ENCODE measurements at regions not wholly inside any gene's neighbourhood (a gene's known extent, or its start where the extent isn't known, plus 50 kb on each side); places are given as distances from the start of the nearest gene placed in this dataset.

- no peak overlapping the region for H3K4me2 ChIP-seq (ENCODE audit: low read depth, low read length, poor library complexity, severe bottlenecking)
- no peaks in the 10 kb centered on the region for H3K79me2 ChIP-seq (ENCODE audit: insufficient read depth, low read length)
- no peak overlapping the region for H2AFZ ChIP-seq (ENCODE audit: low read length)
- H3F3A ChIP-seq (ENCODE audit: low read depth) = no peaks in the 10 kb centered on the region
- no peak overlapping the region for H3K4me3 ChIP-seq (ENCODE audit: low read length, poor library complexity, severe bottlenecking)
- no peak overlapping the region for H3K9ac ChIP-seq (ENCODE audit: low read depth, low read length, poor library complexity, severe bottlenecking)
- no peaks in the 10 kb centered on the region for H3K36me3 ChIP-seq (ENCODE audit: insufficient read depth, low read length)
- H3K27me3 ChIP-seq (ENCODE audit: insufficient read depth, low read length, poor library complexity, severe bottlenecking) = no peaks in the 10 kb centered on the region
- no peak for TF ChIP-seq EZH2phosphoT487 (IDR thresholded peaks at IDR 0.05; ENCODE audit: borderline replicate concordance)
- TF ChIP-seq, protein P1, sequence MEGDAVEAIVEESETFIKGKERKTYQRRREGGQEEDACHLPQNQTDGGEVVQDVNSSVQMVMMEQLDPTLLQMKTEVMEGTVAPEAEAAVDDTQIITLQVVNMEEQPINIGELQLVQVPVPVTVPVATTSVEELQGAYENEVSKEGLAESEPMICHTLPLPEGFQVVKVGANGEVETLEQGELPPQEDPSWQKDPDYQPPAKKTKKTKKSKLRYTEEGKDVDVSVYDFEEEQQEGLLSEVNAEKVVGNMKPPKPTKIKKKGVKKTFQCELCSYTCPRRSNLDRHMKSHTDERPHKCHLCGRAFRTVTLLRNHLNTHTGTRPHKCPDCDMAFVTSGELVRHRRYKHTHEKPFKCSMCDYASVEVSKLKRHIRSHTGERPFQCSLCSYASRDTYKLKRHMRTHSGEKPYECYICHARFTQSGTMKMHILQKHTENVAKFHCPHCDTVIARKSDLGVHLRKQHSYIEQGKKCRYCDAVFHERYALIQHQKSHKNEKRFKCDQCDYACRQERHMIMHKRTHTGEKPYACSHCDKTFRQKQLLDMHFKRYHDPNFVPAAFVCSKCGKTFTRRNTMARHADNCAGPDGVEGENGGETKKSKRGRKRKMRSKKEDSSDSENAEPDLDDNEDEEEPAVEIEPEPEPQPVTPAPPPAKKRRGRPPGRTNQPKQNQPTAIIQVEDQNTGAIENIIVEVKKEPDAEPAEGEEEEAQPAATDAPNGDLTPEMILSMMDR (conservative IDR thresholded peaks at IDR 0.05; ENCODE audit: low read length) = no peak
- H3K9me2 ChIP-seq (replicated peaks; ENCODE audit: low read depth, low read length) = no peaks in the 10 kb centered on the region
- no peaks in the 10 kb centered on the region for H3K4me1 ChIP-seq (ENCODE audit: insufficient read depth, low read length, poor library complexity, severe bottlenecking)
- no peaks in the 10 kb centered on the region for H4K20me1 ChIP-seq (ENCODE audit: insufficient read depth, low read length, poor library complexity, severe bottlenecking)
- no peaks in the 10 kb centered on the region for H3K9me3 ChIP-seq (ENCODE audit: insufficient read depth, low read depth, low read length)
These were observed 182.2 kb downstream of the PPARGC1A start for GRCh38 chr4:23707652-23708026.

DNA sequence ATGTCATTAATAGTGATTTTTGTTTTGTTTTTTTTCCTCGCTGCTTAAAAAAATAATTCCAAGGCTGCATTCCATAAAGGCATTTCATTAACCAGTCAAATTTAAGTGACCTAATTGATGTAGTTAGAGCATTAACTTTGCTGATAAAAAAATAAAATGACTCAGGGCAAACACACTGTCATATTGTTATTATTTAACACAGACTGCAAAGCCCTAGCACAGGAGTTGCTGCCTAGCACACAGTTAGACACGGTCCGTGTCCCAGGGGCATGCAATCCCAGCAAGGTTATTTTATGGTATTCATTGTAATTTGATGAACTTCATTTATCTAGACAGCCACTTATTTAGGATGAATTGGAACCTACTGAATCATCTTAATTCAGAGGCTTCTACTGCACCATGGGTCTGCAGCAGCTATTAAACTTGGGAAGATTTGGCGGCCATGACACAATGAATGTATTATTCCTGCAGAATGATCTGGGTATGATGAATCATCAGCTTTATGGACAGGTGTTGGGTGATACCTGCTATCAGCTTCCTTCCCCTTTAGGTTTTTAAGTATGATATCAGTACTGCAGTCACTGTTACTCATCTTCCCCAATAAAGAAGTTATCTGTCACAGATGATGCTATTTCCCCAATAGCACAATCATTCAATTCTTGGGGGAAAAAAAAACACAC, 182.7 kb downstream of the PPARGC1A start:
- Histone ChIP-seq H2AFZ (ENCODE audit: low read length) (no peak overlapping the region), H3K36me3 (ENCODE audit: insufficient read depth, low read length) (no peaks in the 10 kb centered on the region), H3K27me3 (ENCODE audit: insufficient read depth, low read length, poor library complexity, severe bottlenecking) (no peaks in the 10 kb centered on the region), H4K20me1 (ENCODE audit: insufficient read depth, low read length, poor library complexity, severe bottlenecking) (no peaks in the 10 kb centered on the region), H3K4me1 (ENCODE audit: insufficient read depth, low read length, poor library complexity, severe bottlenecking) (no peaks in the 10 kb centered on the region), H3K9me2 (replicated peaks; ENCODE audit: low read depth, low read length) (no peaks in the 10 kb centered on the region), H3F3A (ENCODE audit: low read depth) (no peaks in the 10 kb centered on the region), H3K79me2 (ENCODE audit: insufficient read depth, low read length) (no peaks in the 10 kb centered on the region), H3K9ac (ENCODE audit: low read depth, low read length, poor library complexity, severe bottlenecking) (no peak overlapping the region), H3K4me2 (ENCODE audit: low read depth, low read length, poor library complexity, severe bottlenecking) (no peak overlapping the region), H3K9me3 (ENCODE audit: insufficient read depth, low read depth, low read length) (no peaks in the 10 kb centered on the region), H3K4me3 (ENCODE audit: low read length, poor library complexity, severe bottlenecking) (no peak overlapping the region)
- TF ChIP-seq, protein P1 (conservative IDR thresholded peaks at IDR 0.05; ENCODE audit: low read length) = no peak
- no peak for TF ChIP-seq EZH2phosphoT487 (IDR thresholded peaks at IDR 0.05; ENCODE audit: borderline replicate concordance)

DNA sequence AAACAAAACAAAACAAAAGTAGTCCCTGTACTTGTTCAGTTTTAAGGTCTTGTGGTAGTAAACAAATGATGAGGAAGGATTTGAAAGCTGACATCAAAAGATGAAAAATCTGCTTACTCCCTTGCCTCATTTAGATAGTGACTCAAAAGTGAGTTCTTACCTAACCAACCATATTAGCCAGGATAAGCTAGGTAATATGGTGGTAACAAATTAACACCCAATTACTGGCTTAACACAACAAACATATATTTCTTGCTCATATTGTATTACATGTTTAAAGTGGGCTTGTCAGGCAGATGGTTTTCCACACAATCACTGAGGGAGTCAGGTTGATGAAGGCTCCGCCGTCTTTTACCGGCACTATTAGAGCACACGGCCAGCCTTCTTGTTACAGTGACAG, 189.7 kb downstream of the PPARGC1A start:
- Histone ChIP-seq H3K9ac (ENCODE audit: low read depth, low read length, poor library complexity, severe bottlenecking) (no peak overlapping the region), H2AFZ (ENCODE audit: low read length) (no peak overlapping the region), H3F3A (ENCODE audit: low read depth) (no peaks in the 10 kb centered on the region), H3K27me3 (ENCODE audit: insufficient read depth, low read length, poor library complexity, severe bottlenecking) (no peaks in the 10 kb centered on the region), H3K9me3 (ENCODE audit: insufficient read depth, low read depth, low read length) (no peaks in the 10 kb centered on the region), H3K4me2 (ENCODE audit: low read depth, low read length, poor library complexity, severe bottlenecking) (no peak overlapping the region), H3K79me2 (ENCODE audit: insufficient read depth, low read length) (no peaks in the 10 kb centered on the region), H4K20me1 (ENCODE audit: insufficient read depth, low read length, poor library complexity, severe bottlenecking) (no peaks in the 10 kb centered on the region), H3K9me2 (replicated peaks; ENCODE audit: low read depth, low read length) (no peaks in the 10 kb centered on the region), H3K36me3 (ENCODE audit: insufficient read depth, low read length) (no peaks in the 10 kb centered on the region), H3K4me3 (ENCODE audit: low read length, poor library complexity, severe bottlenecking) (no peak overlapping the region), H3K4me1 (ENCODE audit: insufficient read depth, low read length, poor library complexity, severe bottlenecking) (no peaks in the 10 kb centered on the region)
- TF ChIP-seq, protein P1 (conservative IDR thresholded peaks at IDR 0.05; ENCODE audit: low read length) = no peak
- TF ChIP-seq EZH2phosphoT487 (IDR thresholded peaks at IDR 0.05; ENCODE audit: borderline replicate concordance) = no peak
